ENCODE measurements at regions not wholly inside any gene's neighbourhood (a gene's known extent, or its start where the extent isn't known, plus 50 kb on each side); places are given as distances from the start of the nearest gene placed in this dataset.
"Not testable (repeated sequence)": the region's sequence is repeated elsewhere in the genome, so short reads cannot be mapped to it uniquely, and the experiment has no call there.

DNA sequence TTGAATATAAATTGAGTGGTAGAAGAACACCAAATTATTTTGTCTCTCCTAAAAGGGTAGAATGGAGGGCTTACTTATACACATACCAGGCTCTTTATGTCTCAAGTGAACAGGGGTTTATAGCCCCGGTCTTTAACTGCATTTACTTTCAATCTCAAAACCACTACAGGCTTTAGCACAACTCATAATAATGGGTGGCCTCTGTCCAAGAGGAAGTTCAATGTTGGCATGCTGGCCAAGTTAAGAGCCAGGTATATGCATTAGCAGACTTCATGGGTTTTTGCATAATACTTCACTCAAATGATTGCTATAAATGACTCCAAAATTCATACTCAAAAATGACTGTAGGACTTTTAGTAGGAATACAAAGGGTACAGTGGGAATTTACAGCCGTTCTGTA is 118.5 kb upstream of the OTUD4 start:
- no peak for DNase-seq (ENCODE audit: low read depth in 2 of 3, low spot score in 2 of 3)

DNA sequence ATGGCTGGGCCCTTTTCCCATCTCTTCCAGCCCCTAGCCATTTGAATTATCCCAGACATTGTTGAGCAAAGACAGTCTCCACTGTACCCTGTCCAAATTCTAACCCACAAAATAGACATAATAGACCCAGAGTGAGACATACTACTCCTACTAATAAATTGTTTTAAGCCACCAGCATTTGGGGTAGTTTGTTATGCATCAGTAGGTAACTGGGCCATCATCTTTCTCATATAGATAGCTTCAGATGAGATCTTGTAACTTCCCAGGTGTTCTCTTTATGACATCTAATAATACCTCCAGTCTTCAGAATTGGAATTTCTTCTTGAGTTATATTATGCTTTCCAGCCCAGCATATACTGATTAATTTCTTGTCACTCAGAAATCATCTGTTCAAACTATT is 117.2 kb upstream of the OTUD4 start:
- no peak for DNase-seq (ENCODE audit: low read depth in 2 of 3, low spot score in 2 of 3)

DNA sequence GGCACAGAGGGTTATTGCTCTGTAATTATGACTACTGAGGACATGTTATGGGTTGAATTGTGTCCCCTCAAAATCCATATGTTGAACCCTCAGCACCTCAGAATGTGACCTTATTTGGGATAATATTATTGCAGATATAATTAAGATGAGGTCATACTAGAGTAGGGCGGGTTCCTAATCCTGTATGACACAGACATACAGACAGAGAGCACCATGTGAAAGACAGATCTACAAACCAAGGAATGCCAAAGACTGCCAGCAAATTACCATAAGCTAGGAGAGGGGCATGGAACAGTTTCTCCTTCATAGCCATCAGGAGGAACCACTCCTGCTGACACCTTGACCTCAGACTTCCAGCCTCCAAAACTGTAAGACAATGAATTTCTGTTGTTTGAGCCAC is 115.2 kb upstream of the OTUD4 start:
- no peak for DNase-seq (ENCODE audit: low read depth in 2 of 3, low spot score in 2 of 3)

DNA sequence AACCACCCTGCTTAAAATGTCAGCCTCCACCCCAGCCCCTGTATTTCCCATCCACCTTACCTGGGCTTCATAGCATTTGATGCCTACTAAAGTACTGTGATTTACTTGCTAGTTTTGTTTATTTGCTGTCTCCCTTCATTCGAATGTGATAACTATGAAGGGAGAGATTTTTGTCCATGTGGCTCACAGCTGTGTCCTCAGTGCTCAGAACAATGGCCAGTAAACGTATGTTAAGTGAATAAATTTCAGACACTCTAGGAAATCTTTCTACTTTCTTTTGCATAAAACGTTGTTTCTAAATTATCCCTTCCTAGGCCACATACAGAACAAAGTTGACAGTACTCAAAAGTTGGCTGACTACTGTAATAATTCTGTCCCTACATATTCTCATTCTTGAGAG is 114.7 kb upstream of the OTUD4 start:
- no peak for DNase-seq (ENCODE audit: low read depth in 2 of 3, low spot score in 2 of 3)

DNA sequence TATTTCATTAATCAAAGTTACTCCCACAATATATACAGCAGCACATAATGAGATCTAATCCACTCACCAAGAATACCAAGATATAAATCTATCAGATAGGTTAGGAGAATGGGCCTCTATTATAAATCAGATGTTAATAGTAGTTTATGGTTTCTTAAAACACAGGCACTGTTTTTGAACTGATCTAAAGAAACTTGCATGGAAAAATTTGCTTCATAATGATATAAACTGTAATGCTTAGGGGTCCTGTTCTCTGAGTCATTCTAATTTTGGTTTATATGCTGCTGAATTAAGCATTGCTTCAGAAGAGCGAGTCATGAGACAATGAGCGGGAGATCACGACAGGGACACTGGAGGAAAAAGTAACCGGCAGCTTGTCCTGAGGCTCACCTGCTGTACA is 113.3 kb upstream of the OTUD4 start:
- DNase-seq (ENCODE audit: low read depth in 2 of 3, low spot score in 2 of 3) = no peak

DNA sequence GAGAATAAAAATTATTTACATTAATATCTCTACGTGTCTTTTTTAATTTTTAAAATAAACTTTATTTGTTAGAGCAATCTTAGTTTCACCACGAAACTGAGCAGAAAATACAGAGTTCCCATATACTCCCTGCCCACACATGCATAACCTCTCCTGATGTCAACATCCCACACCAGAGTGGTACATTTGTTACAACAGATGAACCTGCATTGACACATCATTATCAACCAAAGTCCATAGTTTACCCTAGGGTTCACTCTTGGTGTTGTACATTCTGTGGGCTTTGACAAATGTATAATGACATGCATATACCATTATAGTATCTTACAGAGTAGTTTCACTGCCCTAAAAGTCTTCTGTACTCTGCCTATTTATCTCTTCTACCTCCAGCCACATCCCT is 110.6 kb upstream of the OTUD4 start:
- no peak for DNase-seq (ENCODE audit: low read depth in 2 of 3, low spot score in 2 of 3)

DNA sequence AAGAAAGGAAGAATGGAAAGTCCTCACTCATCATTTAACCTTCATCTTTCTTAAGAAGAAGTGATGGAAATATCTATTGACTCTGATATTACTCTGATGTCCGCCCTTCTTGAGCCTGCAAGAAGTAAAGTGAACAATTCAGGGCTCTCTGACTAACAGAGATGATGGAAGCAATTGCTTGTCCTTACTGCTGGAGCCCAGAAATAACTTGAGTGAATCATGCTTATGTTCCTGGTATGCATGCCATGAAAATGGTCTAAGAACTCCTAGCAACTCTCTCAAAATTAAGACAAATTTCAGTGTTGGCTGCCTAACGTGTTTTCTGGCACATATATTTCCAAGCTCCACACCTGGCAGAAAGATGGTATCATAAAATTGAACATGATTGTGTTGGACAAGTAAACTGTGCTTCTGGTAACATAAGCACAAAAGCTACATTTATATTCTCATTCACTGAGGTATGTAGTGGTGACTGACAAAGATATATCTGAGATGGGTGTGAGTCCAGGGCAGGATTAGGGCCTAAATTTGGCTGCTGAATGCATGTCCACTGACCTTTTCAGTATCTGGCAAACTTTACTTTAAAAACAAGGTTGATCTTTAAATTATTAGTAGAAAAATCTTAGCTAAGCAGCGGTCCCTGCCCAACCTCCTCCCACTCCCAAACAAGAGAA is 109.2 kb upstream of the OTUD4 start:
- DNase-seq (ENCODE audit: low read depth in 2 of 3, low spot score in 2 of 3) = no peak

DNA sequence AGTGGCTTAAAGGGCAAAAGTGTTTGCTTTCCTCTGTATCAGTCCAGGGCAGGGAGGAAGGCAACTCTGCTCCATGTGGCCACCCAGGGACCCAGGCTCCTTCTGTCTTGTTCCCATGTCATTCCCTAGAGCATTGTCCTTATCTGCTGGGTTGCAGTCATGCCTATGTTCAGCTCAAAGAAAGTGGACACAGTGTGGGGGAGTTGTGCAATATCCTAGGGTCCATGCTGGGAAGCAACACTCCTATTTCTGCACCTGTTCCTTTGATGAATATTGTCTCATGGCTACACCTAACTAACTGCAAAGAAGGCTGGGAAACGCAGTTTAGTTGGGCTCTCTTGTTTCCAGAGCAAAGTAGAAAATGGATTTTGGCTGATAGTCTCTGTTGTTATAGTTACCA is 107.0 kb upstream of the OTUD4 start:
- DNase-seq (ENCODE audit: low read depth in 2 of 3, low spot score in 2 of 3) = no peak

DNA sequence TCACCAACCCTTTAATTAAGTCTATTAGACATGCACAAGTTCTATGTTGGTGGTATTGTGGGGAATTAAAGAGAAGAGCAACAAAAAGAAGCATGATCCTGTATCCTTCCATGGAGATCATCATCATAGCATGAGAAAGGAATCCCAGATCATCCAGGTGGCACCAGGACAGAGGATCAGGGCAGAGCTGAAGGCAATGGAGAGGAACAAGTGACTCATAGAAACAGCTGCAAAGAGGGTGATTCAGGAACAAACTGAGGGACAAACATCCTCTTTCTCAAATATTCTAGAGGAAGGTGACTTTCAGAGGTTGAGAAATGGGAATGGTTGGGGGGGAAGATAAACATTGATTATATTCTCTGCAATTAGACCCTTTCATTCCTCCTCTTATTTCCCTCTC is 105.5 kb upstream of the OTUD4 start:
- DNase-seq (ENCODE audit: low read depth in 2 of 3, low spot score in 2 of 3) = no peak

DNA sequence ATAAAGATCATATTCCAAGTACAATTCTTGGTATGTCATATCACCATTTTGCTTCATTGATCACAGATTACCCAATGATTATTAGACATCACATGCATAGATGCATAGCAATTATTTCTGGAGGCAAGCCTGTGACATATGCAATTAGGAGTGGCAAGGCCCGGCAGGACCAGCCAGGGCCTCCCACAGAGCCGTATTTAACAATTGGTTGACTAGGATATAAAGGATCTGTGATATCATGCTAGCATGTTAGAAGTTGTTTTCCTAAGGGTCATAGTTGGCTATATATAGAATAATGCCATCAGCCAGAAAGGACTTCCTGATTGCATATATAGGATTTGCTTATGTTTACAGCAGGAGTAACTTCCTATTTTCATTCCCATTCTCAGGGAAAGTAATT is 103.5 kb upstream of the OTUD4 start:
- no peak for DNase-seq (ENCODE audit: low read depth in 2 of 3, low spot score in 2 of 3)

DNA sequence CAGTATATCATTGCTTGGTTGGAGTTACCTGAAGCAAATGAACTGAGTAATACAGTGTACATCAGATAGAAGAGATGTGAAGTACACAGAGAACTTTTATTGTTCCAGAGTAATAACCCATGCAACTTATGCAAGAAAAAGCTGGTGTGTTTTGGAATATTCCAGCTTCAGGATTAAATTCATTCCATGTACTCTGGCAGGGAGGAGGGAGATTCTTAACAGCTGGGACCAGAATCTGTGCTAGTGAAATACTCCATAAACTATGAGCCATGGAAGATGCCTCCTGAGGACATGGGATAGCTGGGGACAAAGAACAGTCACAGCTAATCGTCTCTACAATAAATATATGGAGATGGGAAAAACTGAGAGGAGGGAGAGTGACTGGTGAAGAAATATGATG is 101.6 kb upstream of the OTUD4 start:
- no peak for DNase-seq (ENCODE audit: low read depth in 2 of 3, low spot score in 2 of 3)

DNA sequence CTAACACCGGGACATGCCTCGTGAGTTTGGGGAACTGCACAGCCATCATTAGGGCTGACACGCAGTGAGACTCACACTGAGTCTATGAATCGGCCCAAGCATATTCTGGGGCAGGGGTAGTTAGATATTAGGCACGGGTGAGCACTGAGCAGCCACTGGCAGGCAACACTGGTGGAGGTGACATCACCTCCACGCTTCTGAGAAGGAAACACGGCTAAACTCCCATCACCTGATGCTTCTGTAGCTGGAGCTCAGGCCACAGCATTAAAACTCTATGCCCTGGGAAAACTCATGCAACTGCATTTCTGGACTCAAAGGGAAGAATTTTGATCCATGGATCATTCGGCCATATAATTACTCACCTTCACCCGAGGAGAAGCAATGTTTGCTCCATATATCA is 100.8 kb upstream of the OTUD4 start:
- no peak for DNase-seq (ENCODE audit: low read depth in 2 of 3, low spot score in 2 of 3)

DNA sequence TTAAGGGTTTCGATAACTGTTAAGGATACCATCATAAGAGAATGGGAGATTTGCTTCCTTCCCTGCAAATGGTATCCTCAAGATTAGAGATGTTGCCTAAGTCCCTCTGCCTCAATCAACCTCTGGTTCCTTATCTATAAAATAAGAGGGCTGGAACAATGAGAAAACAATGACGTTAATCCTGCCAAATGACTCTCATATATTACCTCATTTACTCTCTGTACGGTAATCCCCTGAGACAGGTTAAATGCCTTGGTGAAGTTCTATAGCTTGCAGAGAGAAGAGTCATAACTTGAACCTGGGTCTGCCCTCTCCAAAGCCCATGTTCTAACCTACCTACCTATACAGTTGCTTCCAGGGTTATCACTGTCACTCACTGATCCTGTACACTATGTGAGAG is 100.2 kb upstream of the OTUD4 start:
- no peak for DNase-seq (ENCODE audit: low read depth in 2 of 3, low spot score in 2 of 3)

DNA sequence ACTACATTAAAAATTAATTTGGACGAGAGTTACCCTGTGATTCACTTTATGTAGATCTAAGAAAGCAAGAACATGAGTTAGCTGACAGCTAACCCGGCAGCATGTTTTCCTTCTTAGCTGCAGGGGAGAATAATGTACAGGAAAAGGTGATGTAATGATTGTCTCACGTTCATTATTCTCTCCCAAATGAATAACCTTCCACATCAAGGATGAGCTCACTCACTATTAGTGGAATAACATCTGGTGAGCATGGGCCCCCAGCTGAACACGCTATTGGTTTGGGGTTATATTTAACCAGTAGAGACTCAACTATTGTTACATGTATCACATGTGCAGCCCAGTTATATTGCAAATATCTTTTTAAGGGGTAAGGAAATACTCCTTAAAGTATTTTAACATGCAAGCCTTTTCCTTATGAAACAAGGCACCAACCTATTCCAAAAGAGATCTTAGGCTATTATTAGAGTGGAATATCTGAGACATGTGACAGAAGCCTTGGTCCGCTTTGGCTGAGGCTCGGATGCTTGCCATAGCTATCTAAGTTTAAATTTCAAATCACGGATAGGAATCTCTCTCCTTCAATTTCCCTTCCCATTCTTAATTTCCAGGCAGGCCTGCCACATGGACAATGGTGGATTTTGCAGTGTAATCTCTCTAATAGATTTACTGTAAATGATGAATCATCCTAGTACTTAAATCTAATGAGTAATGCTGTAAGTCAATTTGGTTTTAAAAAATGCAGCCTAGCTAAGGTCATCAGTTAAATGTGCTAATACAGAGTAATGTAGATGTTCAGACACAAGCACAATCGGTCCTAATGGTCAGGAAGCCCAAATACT is 99.0 kb upstream of the OTUD4 start:
- DNase-seq (ENCODE audit: low read depth in 2 of 3, low spot score in 2 of 3) = no peak

DNA sequence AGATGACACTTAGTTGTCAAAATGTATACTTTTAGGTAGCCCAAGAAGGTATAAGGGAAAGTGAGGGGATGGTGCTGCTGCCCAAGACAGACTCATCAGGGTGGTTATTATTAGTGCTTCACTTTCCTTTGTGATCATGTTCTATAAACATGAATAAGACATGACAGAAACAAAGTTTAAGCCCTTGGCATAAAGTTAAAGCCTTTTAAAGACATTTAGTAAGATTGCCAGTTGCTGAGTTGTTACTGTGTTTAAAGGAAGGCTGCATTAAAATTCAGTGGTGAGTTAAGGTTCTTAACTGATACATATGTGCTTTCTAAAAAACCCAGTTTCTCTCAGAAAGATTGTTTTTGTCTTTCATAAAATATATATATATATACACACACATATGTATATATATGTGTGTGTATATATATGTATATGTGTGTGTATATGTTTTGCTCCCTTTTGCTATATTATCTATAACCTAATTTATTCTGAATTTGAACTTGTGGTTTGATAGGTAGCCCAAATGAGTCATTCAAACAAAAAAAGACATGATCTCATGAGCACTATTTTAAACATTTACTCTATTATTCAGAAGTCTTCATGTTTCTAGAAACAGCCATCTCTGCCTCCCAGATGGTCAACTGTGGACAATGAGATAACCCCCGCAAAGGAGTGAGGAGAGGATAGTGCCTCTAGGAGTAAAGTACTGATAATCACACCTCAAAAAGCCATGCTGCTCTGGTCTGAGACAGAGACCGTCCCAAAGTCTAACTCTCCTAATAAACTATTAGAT is 98.1 kb upstream of the OTUD4 start:
- DNase-seq (ENCODE audit: low read depth in 2 of 3, low spot score in 2 of 3) = no peak

DNA sequence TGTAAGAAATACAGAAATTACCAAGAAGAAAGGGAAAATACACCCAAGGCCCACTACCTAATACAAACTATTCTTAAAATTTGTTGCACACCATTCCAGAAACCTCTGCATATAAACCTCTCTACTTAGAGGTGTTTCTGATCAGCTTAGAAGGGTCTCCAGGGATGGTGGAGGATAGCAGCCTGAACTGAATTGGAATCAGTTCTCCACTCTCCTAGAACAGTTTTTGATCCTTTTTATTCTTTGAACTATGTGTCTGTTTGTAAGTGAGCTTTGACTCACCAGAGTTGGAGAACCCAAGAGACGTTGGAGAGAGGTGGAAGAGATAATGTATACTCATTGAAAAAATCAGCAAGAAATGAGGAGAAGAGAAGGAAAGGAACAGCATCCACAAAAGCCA is 96.6 kb upstream of the OTUD4 start:
- no peak for DNase-seq (ENCODE audit: low read depth in 2 of 3, low spot score in 2 of 3)

DNA sequence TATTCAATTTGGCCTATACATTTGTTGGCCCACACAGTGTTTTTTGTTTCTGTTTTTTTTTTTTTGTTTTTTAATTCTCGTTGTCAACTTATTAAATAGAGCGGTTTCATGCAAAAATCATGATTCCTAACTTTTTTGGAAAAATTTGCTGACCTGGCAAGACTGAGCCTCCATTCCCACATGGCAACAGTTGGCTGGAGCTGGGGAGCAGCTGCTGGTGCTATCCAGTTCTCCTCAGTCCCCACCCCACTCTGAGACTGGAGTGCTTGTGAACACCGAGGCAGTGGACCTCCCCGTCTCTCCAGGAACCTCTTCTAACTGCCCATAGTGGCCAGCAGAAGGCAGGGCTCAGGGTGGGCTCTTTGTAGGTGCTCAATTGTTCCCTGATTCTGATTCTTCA is 95.7 kb upstream of the OTUD4 start:
- no peak for DNase-seq (ENCODE audit: low read depth in 2 of 3, low spot score in 2 of 3)

DNA sequence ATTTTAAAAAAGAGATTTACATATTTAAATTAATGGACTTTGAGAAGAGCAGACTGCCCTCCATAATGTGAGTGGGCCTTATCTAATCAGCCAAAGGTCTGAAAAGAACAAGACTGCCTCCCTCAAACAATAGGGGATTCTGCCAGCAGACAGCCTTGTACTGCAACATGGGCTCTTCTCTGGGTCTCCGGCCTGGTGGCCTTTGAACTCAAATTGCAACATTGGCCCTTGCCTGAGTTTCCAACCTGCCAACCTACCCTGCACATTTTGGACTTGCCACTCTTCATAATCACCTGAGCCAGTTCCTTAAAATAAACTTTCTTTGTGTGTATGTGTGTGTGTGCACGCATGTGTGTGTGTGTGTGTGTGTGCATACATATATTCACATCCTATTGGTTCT is 90.8 kb upstream of the OTUD4 start:
- no peak for DNase-seq (ENCODE audit: low read depth in 2 of 3, low spot score in 2 of 3)

DNA sequence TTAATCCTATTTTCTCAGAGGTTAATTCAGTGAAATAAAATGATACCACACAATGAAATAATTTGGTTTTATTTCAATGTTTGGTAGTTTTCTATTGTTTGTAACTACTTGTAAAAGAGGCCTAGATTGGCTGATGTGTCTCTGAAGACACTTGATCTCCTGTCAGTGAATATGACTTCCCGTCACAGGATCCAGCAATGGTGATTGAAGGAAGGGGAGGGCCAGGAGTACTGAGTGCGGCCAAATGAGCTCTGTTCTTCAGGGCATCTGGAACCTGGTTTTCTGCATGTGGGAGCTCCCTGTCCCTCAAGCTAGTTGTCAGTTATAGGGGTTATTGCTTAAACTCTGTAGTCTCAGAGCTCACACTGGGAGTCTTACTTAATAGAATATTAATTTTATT is 86.5 kb upstream of the OTUD4 start:
- no peak for DNase-seq (ENCODE audit: low read depth in 2 of 3, low spot score in 2 of 3)

DNA sequence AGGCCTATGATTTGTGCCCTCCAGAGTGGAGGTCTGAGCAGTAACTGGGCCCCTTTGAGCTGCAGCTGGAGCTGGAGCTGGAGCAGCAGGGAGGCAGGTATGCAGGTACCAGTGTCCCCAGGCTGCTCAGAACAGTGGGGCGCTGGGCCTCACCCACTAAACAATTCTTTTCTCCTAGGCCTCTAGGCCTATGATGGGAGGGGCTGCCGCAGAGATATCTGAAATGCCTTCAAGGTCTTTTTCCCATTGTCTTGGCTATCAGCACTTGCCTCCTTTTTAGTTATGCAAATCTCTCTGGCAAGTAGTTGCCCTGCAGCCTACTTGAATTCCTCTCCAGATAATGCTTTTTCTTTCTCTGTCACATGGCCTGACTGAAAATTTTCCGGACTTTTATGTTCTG is 79.7 kb upstream of the OTUD4 start:
- no peak for DNase-seq (ENCODE audit: low read depth in 2 of 3, low spot score in 2 of 3)

DNA sequence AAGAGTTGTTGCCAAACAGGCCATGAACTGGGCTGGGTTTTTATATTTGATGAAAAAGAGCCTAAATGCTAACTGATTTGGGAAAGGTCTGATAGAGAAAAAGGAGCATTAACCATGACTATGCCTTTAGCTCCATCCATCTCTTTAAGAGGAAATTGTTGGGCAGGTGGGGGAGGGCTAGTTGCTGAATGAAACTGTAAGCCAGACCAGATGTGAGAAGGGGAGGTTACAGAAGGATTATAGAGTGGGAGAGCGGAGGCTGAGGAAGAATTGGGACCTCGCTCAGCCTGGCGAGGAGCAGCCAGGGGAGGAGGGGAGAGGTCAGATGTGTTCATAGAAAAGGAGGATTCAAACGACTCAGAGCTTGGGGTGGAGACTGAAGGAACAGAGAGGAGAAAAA is 74.9 kb upstream of the OTUD4 start:
- not testable (repeated sequence) for DNase-seq (ENCODE audit: low read depth in 2 of 3, low spot score in 2 of 3)

DNA sequence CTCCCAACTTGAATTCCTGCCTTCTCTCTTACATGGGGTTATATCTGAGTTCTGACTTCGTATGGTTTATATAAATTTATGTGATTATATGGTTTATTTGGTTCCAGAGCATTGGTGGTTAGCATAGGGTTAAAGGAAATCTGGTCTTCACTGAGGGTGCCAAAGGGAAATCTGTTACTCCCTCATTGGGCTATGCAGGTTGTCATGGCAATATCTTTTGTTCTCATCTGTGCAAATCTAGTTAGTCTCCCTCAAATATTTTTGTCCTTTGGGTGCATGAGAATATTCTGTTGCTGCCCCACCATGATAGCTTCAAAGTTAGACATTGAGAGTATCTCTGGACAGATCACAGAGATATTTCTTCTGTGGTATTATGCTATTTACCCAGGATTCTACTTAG is 71.8 kb upstream of the OTUD4 start:
- DNase-seq (ENCODE audit: low read depth in 2 of 3, low spot score in 2 of 3) = no peak

All from activated CD8-positive, alpha-beta memory T cell treated with anti-CD3 and anti-CD28 coated beads for 48 hours (primary cell).